Loucy (cell line): ENCODE measurements at regions not wholly inside any gene's neighbourhood (a gene's known extent, or its start where the extent isn't known, plus 50 kb on each side); places are given as distances from the start of the nearest gene placed in this dataset.

Source experiments
- H2AFZ ChIP-seq: fragments of 200-600 bp; sonication (generic); 2 replicates; pipeline ENCODE4 v1.6.0; 2016; ENCODE audit warnings: antibody characterized with exemption, mild to moderate bottlenecking, low read length, moderate library complexity
- H3F3A ChIP-seq: fragments of 200-600 bp; 2 replicates; pipeline ENCODE4 v1.6.0; 2016; ENCODE audit warnings: antibody characterized with exemption, low read depth, mild to moderate bottlenecking
- H3K27me3 ChIP-seq: fragments of 200-600 bp; sonication (generic); 2 replicates; pipeline ENCODE4 v1.6.1; 2014; ENCODE audit warnings: low read length, mild to moderate bottlenecking; ENCODE audit not compliant: insufficient read depth, poor library complexity, severe bottlenecking
- H3K36me3 ChIP-seq: fragments of 200-600 bp; sonication (generic); 2 replicates; pipeline ENCODE4 v1.6.1; 2016; ENCODE audit warnings: low read length; ENCODE audit not compliant: insufficient read depth
- H3K4me1 ChIP-seq: fragments of 200-600 bp; sonication (generic); 2 replicates; pipeline ENCODE4 v1.5.1; 2014; ENCODE audit warnings: low read length, mild to moderate bottlenecking; ENCODE audit not compliant: insufficient read depth, poor library complexity, severe bottlenecking
- H3K4me2 ChIP-seq: fragments of 200-600 bp; sonication (generic); 2 replicates; pipeline ENCODE4 v1.6.0; 2014; ENCODE audit warnings: antibody characterized with exemption, low read length, low read depth, mild to moderate bottlenecking; ENCODE audit not compliant: poor library complexity, severe bottlenecking
- H3K4me3 ChIP-seq: fragments of 200-600 bp; sonication (generic); 2 replicates; pipeline ENCODE4 v1.5.1; 2014; ENCODE audit warnings: low read length, mild to moderate bottlenecking, mixed read lengths; ENCODE audit not compliant: poor library complexity, severe bottlenecking
- H3K79me2 ChIP-seq: fragments of 200-600 bp; sonication (generic); 2 replicates; pipeline ENCODE4 v1.6.1; 2014; ENCODE audit warnings: low read length; ENCODE audit not compliant: insufficient read depth
- H3K9ac ChIP-seq: fragments of 200-600 bp; sonication (generic); 2 replicates; pipeline ENCODE4 v1.6.0; 2014; ENCODE audit warnings: mild to moderate bottlenecking, low read depth, low read length, moderate library complexity; ENCODE audit not compliant: poor library complexity, severe bottlenecking
- H3K9me2 ChIP-seq: fragments of 200-600 bp; sonication (generic); replicated peaks from 2 replicates; pipeline ENCODE4 v1.6.1; 2016; ENCODE audit warnings: low read depth, low read length, mixed read lengths
- H3K9me3 ChIP-seq: fragments of 200-600 bp; sonication (generic); 2 replicates; pipeline ENCODE4 v1.6.1; 2014; ENCODE audit warnings: mild to moderate bottlenecking, antibody characterized with exemption, low read length, low read depth; ENCODE audit not compliant: insufficient read depth
- H4K20me1 ChIP-seq: fragments of 200-600 bp; sonication (generic); 2 replicates; pipeline ENCODE4 v1.6.0; 2014; ENCODE audit warnings: antibody characterized with exemption, low read length, mild to moderate bottlenecking; ENCODE audit not compliant: insufficient read depth, poor library complexity, severe bottlenecking
- EZH2phosphoT487 ChIP-seq: fragments of 200-600 bp; IDR thresholded peaks from 2 replicates; pipeline ENCODE4 v1.6.1; 2018; ENCODE audit warnings: antibody characterized with exemption, mild to moderate bottlenecking, moderate library complexity, borderline replicate concordance
- TF ChIP-seq, protein P1 (sequence below): fragments of 200-600 bp; sonication (generic); conservative IDR thresholded peaks from 2 replicates; pipeline ENCODE4 v1.5.1; 2014; ENCODE audit warnings: mild to moderate bottlenecking, antibody characterized with exemption, low read length

DNA sequence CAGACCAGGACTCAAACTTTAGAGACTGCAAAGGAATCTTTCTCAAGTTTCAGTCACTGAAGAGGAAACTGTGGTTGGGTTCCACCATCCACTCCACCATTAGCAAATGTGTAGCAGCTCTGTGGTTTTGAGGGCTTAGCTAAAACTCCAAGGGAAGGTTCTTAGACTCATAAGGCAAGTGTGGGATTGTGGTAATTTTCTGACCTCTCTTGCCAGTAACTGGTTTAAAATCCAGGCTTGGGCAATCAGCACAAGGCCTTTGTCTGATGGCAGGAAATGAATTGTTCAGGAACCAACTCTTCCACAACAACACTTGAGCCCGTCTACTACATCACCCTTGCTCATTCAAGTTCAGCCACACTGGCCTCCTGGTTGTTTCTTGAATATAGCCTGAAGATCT, 68.6 kb upstream of the FBXL4 start:
- Histone ChIP-seq H2AFZ (no peak overlapping the region), H3F3A (no peaks in the 10 kb centered on the region), H3K4me2 (no peak overlapping the region), H3K9me2 (no peaks in the 10 kb centered on the region), H3K9ac (no peak overlapping the region), H3K9me3 (no peaks in the 10 kb centered on the region), H3K27me3 (no peaks in the 10 kb centered on the region), H3K4me3 (no peak overlapping the region), H3K79me2 (no peaks in the 10 kb centered on the region), H4K20me1 (no peaks in the 10 kb centered on the region), H3K36me3 (no peaks in the 10 kb centered on the region), H3K4me1 (no peaks in the 10 kb centered on the region)
- TF ChIP-seq, protein P1, sequence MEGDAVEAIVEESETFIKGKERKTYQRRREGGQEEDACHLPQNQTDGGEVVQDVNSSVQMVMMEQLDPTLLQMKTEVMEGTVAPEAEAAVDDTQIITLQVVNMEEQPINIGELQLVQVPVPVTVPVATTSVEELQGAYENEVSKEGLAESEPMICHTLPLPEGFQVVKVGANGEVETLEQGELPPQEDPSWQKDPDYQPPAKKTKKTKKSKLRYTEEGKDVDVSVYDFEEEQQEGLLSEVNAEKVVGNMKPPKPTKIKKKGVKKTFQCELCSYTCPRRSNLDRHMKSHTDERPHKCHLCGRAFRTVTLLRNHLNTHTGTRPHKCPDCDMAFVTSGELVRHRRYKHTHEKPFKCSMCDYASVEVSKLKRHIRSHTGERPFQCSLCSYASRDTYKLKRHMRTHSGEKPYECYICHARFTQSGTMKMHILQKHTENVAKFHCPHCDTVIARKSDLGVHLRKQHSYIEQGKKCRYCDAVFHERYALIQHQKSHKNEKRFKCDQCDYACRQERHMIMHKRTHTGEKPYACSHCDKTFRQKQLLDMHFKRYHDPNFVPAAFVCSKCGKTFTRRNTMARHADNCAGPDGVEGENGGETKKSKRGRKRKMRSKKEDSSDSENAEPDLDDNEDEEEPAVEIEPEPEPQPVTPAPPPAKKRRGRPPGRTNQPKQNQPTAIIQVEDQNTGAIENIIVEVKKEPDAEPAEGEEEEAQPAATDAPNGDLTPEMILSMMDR, result no peak
- no peak for TF ChIP-seq EZH2phosphoT487

DNA sequence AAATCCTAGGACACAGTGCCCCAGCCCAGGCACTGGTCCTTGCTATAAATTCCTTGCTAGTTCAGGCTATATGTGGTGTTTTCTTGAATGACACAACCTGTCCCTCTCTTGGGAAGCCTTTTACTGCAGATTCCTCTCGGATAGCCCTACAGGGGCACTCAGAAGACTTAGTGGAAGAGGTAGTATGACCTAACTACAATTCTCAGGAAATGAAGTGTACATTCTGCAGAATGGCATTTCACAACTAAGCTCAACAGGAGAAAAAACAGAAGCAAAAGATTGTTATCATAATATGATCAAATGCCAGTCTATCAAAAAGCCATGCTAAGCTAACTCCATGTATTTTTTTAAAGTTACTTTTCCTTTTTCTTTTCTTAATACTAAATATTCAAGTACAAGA, 66.3 kb upstream of the FBXL4 start:
- Histone ChIP-seq H3K9ac (no peak overlapping the region), H3K4me1 (no peaks in the 10 kb centered on the region), H4K20me1 (no peaks in the 10 kb centered on the region), H3K27me3 (no peaks in the 10 kb centered on the region), H3F3A (no peaks in the 10 kb centered on the region), H3K79me2 (no peaks in the 10 kb centered on the region), H2AFZ (no peak overlapping the region), H3K4me2 (no peak overlapping the region), H3K36me3 (no peaks in the 10 kb centered on the region), H3K9me3 (no peaks in the 10 kb centered on the region), H3K4me3 (no peak overlapping the region), H3K9me2 (no peaks in the 10 kb centered on the region)
- TF ChIP-seq, protein P1, result no peak
- no peak for TF ChIP-seq EZH2phosphoT487

DNA sequence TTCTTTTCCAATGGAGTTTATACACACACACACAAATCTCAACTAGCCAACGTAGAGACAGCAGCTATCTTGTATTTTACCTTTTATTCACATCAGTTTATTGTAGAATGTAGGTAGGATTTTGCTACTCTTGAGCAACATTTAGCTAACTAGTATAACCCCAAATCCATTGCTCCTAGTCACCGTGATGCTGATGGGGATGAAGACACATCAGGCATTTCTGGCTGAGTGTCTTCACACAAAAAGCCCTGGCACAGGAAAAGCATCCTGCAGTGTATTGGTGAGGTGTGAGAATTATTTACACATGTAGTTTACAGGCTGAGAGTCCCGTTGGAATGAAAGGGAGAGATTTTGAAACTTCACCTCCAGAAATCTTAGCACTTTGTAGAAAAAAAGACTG, 65.9 kb upstream of the FBXL4 start:
- H3K4me1 ChIP-seq, result no peaks in the 10 kb centered on the region
- H3K4me3 ChIP-seq, result no peak overlapping the region
- no peaks in the 10 kb centered on the region for H3K9me2 ChIP-seq
- H3K4me2 ChIP-seq, result no peak overlapping the region
- H3K79me2 ChIP-seq, result no peaks in the 10 kb centered on the region
- no peaks in the 10 kb centered on the region for H4K20me1 ChIP-seq
- no peaks in the 10 kb centered on the region for H3F3A ChIP-seq
- no peak for TF ChIP-seq EZH2phosphoT487
- TF ChIP-seq, protein P1, result no peak
- no peak overlapping the region for H2AFZ ChIP-seq
- H3K9me3 ChIP-seq, result no peaks in the 10 kb centered on the region
- H3K9ac ChIP-seq, result no peak overlapping the region
- H3K36me3 ChIP-seq, result no peaks in the 10 kb centered on the region
- no peaks in the 10 kb centered on the region for H3K27me3 ChIP-seq
